ENCODE measurements at regions not wholly inside any gene's neighbourhood (a gene's known extent, or its start where the extent isn't known, plus 50 kb on each side); places are given as distances from the start of the nearest gene placed in this dataset.
"Not testable (repeated sequence)": the region's sequence is repeated elsewhere in the genome, so short reads cannot be mapped to it uniquely, and the experiment has no call there.

- DNase-seq = no peak
Observed at GRCh38 chrX:45485719-45486118, 285.0 kb upstream of the DIPK2B start.

GRCh38 chrX:45479835-45480422, 279.3 kb upstream of the DIPK2B start:
- no peak for DNase-seq

GRCh38 chrX:45479196-45479834, 278.6 kb upstream of the DIPK2B start:
- DNase-seq = no peak

GRCh38 chrX:45472968-45473367, 272.3 kb upstream of the DIPK2B start:
- DNase-seq = no peak

- not testable (repeated sequence) for DNase-seq
Observed at GRCh38 chrX:45467537-45467936, 266.9 kb upstream of the DIPK2B start.

GRCh38 chrX:45455732-45456131, 255.1 kb upstream of the DIPK2B start:
- not testable (repeated sequence) for DNase-seq

- no peak for DNase-seq
Observed at GRCh38 chrX:45454290-45454689, 253.6 kb upstream of the DIPK2B start.

- DNase-seq = no peak
Observed at GRCh38 chrX:45449982-45450381, 249.3 kb upstream of the DIPK2B start.

- no peak for DNase-seq
Observed at GRCh38 chrX:45447995-45448394, 247.3 kb upstream of the DIPK2B start.

- no peak for DNase-seq
Observed at GRCh38 chrX:45447331-45447730, 246.7 kb upstream of the DIPK2B start.

- DNase-seq = no peak
Observed at GRCh38 chrX:45445745-45446412, 245.2 kb upstream of the DIPK2B start.

- no peak for DNase-seq
Observed at GRCh38 chrX:45437186-45437585, 236.5 kb upstream of the DIPK2B start.

- DNase-seq = no peak
Observed at GRCh38 chrX:45435481-45435880, 234.8 kb upstream of the DIPK2B start.

GRCh38 chrX:45434231-45434630, 233.6 kb upstream of the DIPK2B start:
- no peak for DNase-seq

- DNase-seq = no peak
Observed at GRCh38 chrX:45428831-45429230, 228.2 kb upstream of the DIPK2B start.

- no peak for DNase-seq
Observed at GRCh38 chrX:45424326-45424725, 223.7 kb upstream of the DIPK2B start.

GRCh38 chrX:45422216-45422925, 221.7 kb upstream of the DIPK2B start:
- no peak for DNase-seq

GRCh38 chrX:45421806-45422205, 221.1 kb upstream of the DIPK2B start:
- DNase-seq = no peak

GRCh38 chrX:45404206-45404605, 203.5 kb upstream of the DIPK2B start:
- no peak for DNase-seq

GRCh38 chrX:45401923-45402322, 201.2 kb upstream of the DIPK2B start:
- DNase-seq = no peak

- DNase-seq = not testable (repeated sequence)
Observed at GRCh38 chrX:45400951-45401725, 200.5 kb upstream of the DIPK2B start.
